ENCODE measurements at regions not wholly inside any gene's neighbourhood (a gene's known extent, or its start where the extent isn't known, plus 50 kb on each side); places are given as distances from the start of the nearest gene placed in this dataset.
A peak's percentile ranks its signal among the peaks of the same experiment; 100 is the strongest.
"Not testable (repeated sequence)": the region's sequence is repeated elsewhere in the genome, so short reads cannot be mapped to it uniquely, and the experiment has no call there.

- no peak for DNase-seq
Measured at GRCh38 chr6:152811785-152812184, 61.2 kb downstream of the VIP start.

- DNase-seq, result no peak
Measured at GRCh38 chr6:152815230-152815872, 64.8 kb downstream of the VIP start.

GRCh38 chr6:152816055-152816454, 65.5 kb downstream of the VIP start:
- DNase-seq, result no peak

GRCh38 chr6:152821525-152821924, 70.9 kb downstream of the VIP start:
- no peak for DNase-seq

- DNase-seq, result no peak
Measured at GRCh38 chr6:152824666-152825065, 74.1 kb downstream of the VIP start.

- no peak for DNase-seq
Measured at GRCh38 chr6:152828431-152828830, 77.8 kb downstream of the VIP start.

GRCh38 chr6:152834366-152834765, 83.8 kb downstream of the VIP start:
- DNase-seq, result not testable (repeated sequence)

GRCh38 chr6:152836523-152836922, 85.9 kb downstream of the VIP start:
- DNase-seq, result no peak

- no peak for DNase-seq
Measured at GRCh38 chr6:152845421-152845820, 94.8 kb downstream of the VIP start.

- DNase-seq, result no peak
Measured at GRCh38 chr6:152846825-152847224, 96.2 kb downstream of the VIP start.

- no peak for DNase-seq
Measured at GRCh38 chr6:152848919-152849318, 98.3 kb downstream of the VIP start.

- DNase-seq, result no peak
Measured at GRCh38 chr6:152854086-152854795, 103.6 kb downstream of the VIP start.

- no peak for DNase-seq
Measured at GRCh38 chr6:152858141-152858540, 107.5 kb downstream of the VIP start.

- no peak for DNase-seq
Measured at GRCh38 chr6:152859225-152859624, 108.6 kb downstream of the VIP start.

GRCh38 chr6:152863618-152864326, 113.2 kb downstream of the VIP start:
- DNase-seq, result peak; percentile 48 to 77

- DNase-seq, result no peak
Measured at GRCh38 chr6:152874267-152874666, 108.6 kb downstream of the FBXO5 start.

GRCh38 chr6:152874846-152875568, 107.8 kb downstream of the FBXO5 start:
- DNase-seq, result no peak

- DNase-seq, result no peak
Measured at GRCh38 chr6:152879681-152880080, 103.2 kb downstream of the FBXO5 start.

GRCh38 chr6:152893187-152893586, 89.7 kb downstream of the FBXO5 start:
- no peak for DNase-seq

GRCh38 chr6:152896923-152897322, 85.9 kb downstream of the FBXO5 start:
- peak in 1 of 2 donors; percentile 3 for DNase-seq

- DNase-seq, result peak; percentile 30 to 86
Measured at GRCh38 chr6:152897807-152898399, 84.9 kb downstream of the FBXO5 start.

GRCh38 chr6:152904678-152905077, 78.2 kb downstream of the FBXO5 start:
- DNase-seq, result no peak

Measured in inflammatory macrophage treated with lipopolysaccharide for 1 hour (primary cell).